ENCODE measurements at regions not wholly inside any gene's neighbourhood (a gene's known extent, or its start where the extent isn't known, plus 50 kb on each side); places are given as distances from the start of the nearest gene placed in this dataset.
"Not testable (repeated sequence)": the region's sequence is repeated elsewhere in the genome, so short reads cannot be mapped to it uniquely, and the experiment has no call there.

DNA sequence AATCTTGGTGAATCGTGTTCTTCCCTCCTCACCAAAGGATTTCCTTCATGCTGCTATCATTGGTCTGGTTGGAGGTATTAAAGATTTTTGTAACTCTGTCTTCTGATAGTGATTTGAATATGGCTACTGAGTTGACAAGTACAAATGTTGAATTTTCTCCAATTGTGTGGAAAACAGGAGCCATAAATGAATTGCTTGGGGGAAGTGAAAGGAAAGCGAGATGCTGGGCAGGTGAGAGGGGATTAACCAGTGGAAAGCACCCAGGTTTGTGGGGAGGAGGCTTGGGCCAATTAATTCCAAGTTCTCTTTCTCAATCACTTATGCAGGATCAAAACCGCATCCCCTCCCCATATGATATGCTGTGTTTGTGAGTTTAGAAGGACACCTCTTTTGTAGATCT lies 372.5 kb downstream of the IL20RB start:
- Histone ChIP-seq H3K27ac (no peak overlapping the region), H3K4me3 (no peak overlapping the region), H3K36me3 (no peaks in the 10 kb centered on the region), H3K4me1 (no peaks in the 10 kb centered on the region), H3K9me3 (no peaks in the 10 kb centered on the region), H3K27me3 (no peaks in the 10 kb centered on the region)
- TF ChIP-seq, protein P1, sequence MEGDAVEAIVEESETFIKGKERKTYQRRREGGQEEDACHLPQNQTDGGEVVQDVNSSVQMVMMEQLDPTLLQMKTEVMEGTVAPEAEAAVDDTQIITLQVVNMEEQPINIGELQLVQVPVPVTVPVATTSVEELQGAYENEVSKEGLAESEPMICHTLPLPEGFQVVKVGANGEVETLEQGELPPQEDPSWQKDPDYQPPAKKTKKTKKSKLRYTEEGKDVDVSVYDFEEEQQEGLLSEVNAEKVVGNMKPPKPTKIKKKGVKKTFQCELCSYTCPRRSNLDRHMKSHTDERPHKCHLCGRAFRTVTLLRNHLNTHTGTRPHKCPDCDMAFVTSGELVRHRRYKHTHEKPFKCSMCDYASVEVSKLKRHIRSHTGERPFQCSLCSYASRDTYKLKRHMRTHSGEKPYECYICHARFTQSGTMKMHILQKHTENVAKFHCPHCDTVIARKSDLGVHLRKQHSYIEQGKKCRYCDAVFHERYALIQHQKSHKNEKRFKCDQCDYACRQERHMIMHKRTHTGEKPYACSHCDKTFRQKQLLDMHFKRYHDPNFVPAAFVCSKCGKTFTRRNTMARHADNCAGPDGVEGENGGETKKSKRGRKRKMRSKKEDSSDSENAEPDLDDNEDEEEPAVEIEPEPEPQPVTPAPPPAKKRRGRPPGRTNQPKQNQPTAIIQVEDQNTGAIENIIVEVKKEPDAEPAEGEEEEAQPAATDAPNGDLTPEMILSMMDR (IDR thresholded peaks at IDR 0.05): no peak
- TF ChIP-seq POLR2AphosphoS5 (IDR thresholded peaks at IDR 0.05; ENCODE audit: insufficient read depth in 1 of 2, low read depth in 1 of 2) (no peak), POLR2A (IDR thresholded peaks at IDR 0.05) (no peak)
- DNase-seq (ENCODE audit: extremely low spot score in 2 of 2): no peak
- intact Hi-C loops (cut with DNase I): no loop called here

DNA sequence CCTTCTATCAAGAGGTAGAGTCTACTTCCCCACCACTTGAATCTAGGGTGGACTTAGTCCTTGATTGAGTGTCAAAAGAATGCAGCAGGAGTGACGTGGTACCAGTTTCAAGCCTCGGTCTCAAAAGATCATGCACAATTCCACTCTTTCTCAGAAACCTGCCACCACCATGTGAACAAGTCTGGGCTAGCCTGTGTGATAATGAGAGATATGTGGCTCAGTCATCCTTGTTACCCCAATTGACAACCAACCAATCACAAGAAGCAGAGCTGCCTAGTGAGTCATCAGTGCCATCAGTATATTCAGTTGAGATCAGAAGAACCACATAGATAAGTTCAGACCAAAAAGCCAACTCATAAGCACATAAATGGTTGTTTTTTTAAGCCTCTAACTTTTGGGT lies 374.5 kb downstream of the IL20RB start:
- Histone ChIP-seq H3K27ac (no peak overlapping the region), H3K4me3 (no peak overlapping the region), H3K27me3 (no peaks in the 10 kb centered on the region), H3K36me3 (no peaks in the 10 kb centered on the region), H3K4me1 (no peaks in the 10 kb centered on the region), H3K9me3 (no peaks in the 10 kb centered on the region)
- TF ChIP-seq POLR2AphosphoS5 (IDR thresholded peaks at IDR 0.05; ENCODE audit: insufficient read depth in 1 of 2, low read depth in 1 of 2) (no peak), POLR2A (IDR thresholded peaks at IDR 0.05) (no peak)
- TF ChIP-seq, protein P1 (IDR thresholded peaks at IDR 0.05): no peak
- no peak for DNase-seq (ENCODE audit: extremely low spot score in 2 of 2)
- intact Hi-C loops (cut with DNase I): no loop called here

DNA sequence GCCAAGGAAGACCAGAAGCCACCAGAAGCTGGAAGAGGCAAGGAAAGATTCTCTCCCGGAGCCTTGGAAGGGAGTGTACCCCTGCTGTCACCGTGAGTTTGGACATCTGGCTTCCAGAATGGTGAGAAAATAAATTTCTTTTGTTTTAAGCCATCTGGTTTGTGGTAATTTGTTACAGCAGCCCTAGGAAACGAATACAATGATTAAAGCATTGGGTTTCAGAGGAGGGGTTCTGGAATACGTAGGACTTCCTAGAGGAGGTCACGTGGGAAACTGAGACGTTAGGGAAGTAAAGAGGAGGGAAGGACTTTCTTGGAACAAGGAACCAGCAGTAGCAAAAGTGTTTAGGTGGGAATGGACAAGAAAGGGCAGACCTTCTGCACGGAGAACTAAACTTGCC lies 377.7 kb downstream of the IL20RB start:
- Histone ChIP-seq H3K4me1 (no peaks in the 10 kb centered on the region), H3K4me3 (no peak overlapping the region), H3K27me3 (no peaks in the 10 kb centered on the region), H3K9me3 (no peaks in the 10 kb centered on the region), H3K27ac (no peak overlapping the region), H3K36me3 (no peaks in the 10 kb centered on the region)
- no peak for TF ChIP-seq POLR2AphosphoS5 (IDR thresholded peaks at IDR 0.05; ENCODE audit: insufficient read depth in 1 of 2, low read depth in 1 of 2)
- TF ChIP-seq POLR2A (IDR thresholded peaks at IDR 0.05): no peak
- TF ChIP-seq, protein P1 (IDR thresholded peaks at IDR 0.05): no peak
- DNase-seq (ENCODE audit: extremely low spot score in 2 of 2): no peak
- intact Hi-C loops (cut with DNase I): no loop called here

DNA sequence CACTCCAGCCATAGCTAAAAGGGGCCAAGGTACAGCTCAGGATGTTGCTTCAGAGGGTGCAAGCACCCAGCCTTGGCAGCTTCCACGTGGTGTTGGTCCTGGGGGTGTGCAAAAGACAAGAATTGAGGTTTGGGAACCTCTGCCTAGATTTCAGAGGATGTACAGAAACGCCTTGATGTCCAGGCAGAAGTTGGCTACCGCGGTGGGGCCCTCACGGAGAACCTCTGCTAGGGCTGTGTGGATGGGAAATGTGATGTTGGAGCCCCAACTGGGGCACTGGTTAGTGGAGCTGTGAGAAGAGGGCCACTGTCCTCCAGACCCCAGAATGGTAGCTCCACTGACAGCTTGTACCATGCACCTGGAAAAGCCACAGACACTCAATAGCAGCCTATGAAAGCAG lies 380.6 kb downstream of the IL20RB start:
- intact Hi-C loops (cut with DNase I); DNase-seq (ENCODE audit: extremely low spot score in 2 of 2); H3K4me1 ChIP-seq; H3K27ac ChIP-seq; H3K36me3 ChIP-seq; H3K9me3 ChIP-seq; H3K4me3 ChIP-seq; H3K27me3 ChIP-seq: not testable (repeated sequence)

DNA sequence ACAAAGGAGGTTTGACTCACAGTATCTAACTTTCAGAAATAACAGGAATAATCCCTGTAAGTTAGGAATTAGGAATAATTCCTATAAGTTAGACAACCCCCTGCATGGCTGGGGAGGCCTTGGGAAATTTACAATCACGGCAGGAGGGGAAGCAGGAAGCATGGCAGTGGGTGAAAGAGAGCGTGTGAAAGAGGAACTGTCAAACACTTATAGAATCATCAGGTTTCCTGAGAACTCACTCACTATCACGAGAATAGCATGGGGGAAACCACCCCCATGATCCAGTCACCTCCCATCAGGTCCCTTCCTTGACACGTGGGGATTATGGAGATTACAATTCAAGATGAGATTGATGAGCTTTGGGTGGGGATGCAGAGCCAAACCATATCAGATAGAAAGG lies 385.5 kb downstream of the IL20RB start:
- DNase-seq (ENCODE audit: extremely low spot score in 2 of 2): no peak
- Histone ChIP-seq H3K9me3 (no peaks in the 10 kb centered on the region), H3K4me1 (peaks cover 5% of the 10 kb centered on the region), H3K36me3 (no peaks in the 10 kb centered on the region), H3K4me3 (no peak overlapping the region), H3K27ac (no peak overlapping the region), H3K27me3 (no peaks in the 10 kb centered on the region)
- intact Hi-C loops (cut with DNase I): no loop called here
- TF ChIP-seq, protein P1 (IDR thresholded peaks at IDR 0.05): no peak
- TF ChIP-seq POLR2AphosphoS5 (IDR thresholded peaks at IDR 0.05; ENCODE audit: insufficient read depth in 1 of 2, low read depth in 1 of 2) (no peak), POLR2A (IDR thresholded peaks at IDR 0.05) (no peak)

DNA sequence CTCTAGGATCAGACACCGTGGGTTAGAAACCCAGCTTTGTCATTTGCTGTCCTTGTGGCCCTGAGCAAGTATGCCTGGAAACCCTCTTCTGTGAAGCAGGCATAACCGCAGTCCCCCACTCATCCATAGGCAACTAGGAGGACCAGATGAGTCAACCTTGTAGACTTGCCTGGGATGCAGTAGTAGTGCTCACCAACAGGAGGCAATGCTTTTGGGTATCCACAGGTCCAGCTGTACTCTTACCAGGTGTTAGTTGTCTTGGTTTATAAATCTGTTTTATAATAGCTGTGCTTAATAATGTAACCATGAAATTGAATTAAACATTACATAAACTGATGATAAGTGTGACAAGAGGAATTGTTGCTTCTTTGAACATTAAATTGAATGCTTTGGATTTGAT lies 389.3 kb downstream of the IL20RB start:
- H3K4me3 ChIP-seq: no peak overlapping the region
- peaks cover 5% of the 10 kb centered on the region for H3K4me1 ChIP-seq
- no peak for DNase-seq (ENCODE audit: extremely low spot score in 2 of 2)
- no peaks in the 10 kb centered on the region for H3K27me3 ChIP-seq
- no peaks in the 10 kb centered on the region for H3K9me3 ChIP-seq
- no peak for TF ChIP-seq POLR2A (IDR thresholded peaks at IDR 0.05)
- no peak for TF ChIP-seq POLR2AphosphoS5 (IDR thresholded peaks at IDR 0.05; ENCODE audit: insufficient read depth in 1 of 2, low read depth in 1 of 2)
- H3K36me3 ChIP-seq: no peaks in the 10 kb centered on the region
- intact Hi-C loops (cut with DNase I): no loop called here
- no peak overlapping the region for H3K27ac ChIP-seq
